ENCODE measurements at regions not wholly inside any gene's neighbourhood (a gene's known extent, or its start where the extent isn't known, plus 50 kb on each side); places are given as distances from the start of the nearest gene placed in this dataset.
"Not testable (repeated sequence)": the region's sequence is repeated elsewhere in the genome, so short reads cannot be mapped to it uniquely, and the experiment has no call there.

GRCh38 chr16:5235119-5235518, 137.5 kb upstream of the EEF2KMT start:
- no peaks in the 10 kb centered on the region for H3K9me3 Mint-ChIP-seq (ENCODE audit: low read depth)

GRCh38 chr16:5234295-5235050, 136.9 kb upstream of the EEF2KMT start:
- H3K36me3 Mint-ChIP-seq, result no peaks in the 10 kb centered on the region
- H3K4me3 Mint-ChIP-seq, result no peak overlapping the region
- no peak overlapping the region for H3K27ac Mint-ChIP-seq
- no peaks in the 10 kb centered on the region for H3K9me3 Mint-ChIP-seq (ENCODE audit: low read depth)
- peaks cover 4% of the 10 kb centered on the region for H3K4me1 Mint-ChIP-seq (ENCODE audit: low read depth)
- peaks cover 36% of the 10 kb centered on the region for H3K27me3 Mint-ChIP-seq

More at GRCh38 chr16:5235119-5235518, 137.5 kb upstream of the EEF2KMT start:
- Mint-ChIP-seq H3K36me3 (no peaks in the 10 kb centered on the region), H3K27me3 (peaks cover 34% of the 10 kb centered on the region), H3K27ac (no peak overlapping the region), H3K4me1 (ENCODE audit: low read depth) (peaks cover 4% of the 10 kb centered on the region), H3K4me3 (no peak overlapping the region)

- Mint-ChIP-seq H3K27ac (no peak overlapping the region), H3K9me3 (ENCODE audit: low read depth) (no peaks in the 10 kb centered on the region), H3K36me3 (no peaks in the 10 kb centered on the region), H3K4me1 (ENCODE audit: low read depth) (no peaks in the 10 kb centered on the region), H3K4me3 (no peak overlapping the region), H3K27me3 (peaks cover 35% of the 10 kb centered on the region)
Observed at GRCh38 chr16:5231246-5231759, 133.7 kb upstream of the EEF2KMT start.

- no peaks in the 10 kb centered on the region for H3K36me3 Mint-ChIP-seq
- H3K4me1 Mint-ChIP-seq (ENCODE audit: low read depth), result no peaks in the 10 kb centered on the region
- H3K9me3 Mint-ChIP-seq (ENCODE audit: low read depth), result no peaks in the 10 kb centered on the region
- no peak overlapping the region for H3K4me3 Mint-ChIP-seq
- peaks cover 33% of the 10 kb centered on the region for H3K27me3 Mint-ChIP-seq
- H3K27ac Mint-ChIP-seq, result no peak overlapping the region
Observed at GRCh38 chr16:5228369-5228768, 130.8 kb upstream of the EEF2KMT start.

- Mint-ChIP-seq H3K27ac (no peak overlapping the region), H3K4me3 (no peak overlapping the region), H3K27me3 (peaks cover 22% of the 10 kb centered on the region)
Observed at GRCh38 chr16:5225931-5226655, 128.5 kb upstream of the EEF2KMT start.

GRCh38 chr16:5222761-5223160, 125.2 kb upstream of the EEF2KMT start:
- Mint-ChIP-seq H3K36me3 (no peaks in the 10 kb centered on the region), H3K4me1 (ENCODE audit: low read depth) (no peaks in the 10 kb centered on the region), H3K4me3 (no peak overlapping the region), H3K27ac (no peak overlapping the region), H3K9me3 (ENCODE audit: low read depth) (no peaks in the 10 kb centered on the region), H3K27me3 (peaks cover 20% of the 10 kb centered on the region)

More at GRCh38 chr16:5225931-5226655, 128.5 kb upstream of the EEF2KMT start:
- Mint-ChIP-seq H3K4me1 (ENCODE audit: low read depth) (no peaks in the 10 kb centered on the region), H3K9me3 (ENCODE audit: low read depth) (no peaks in the 10 kb centered on the region), H3K36me3 (no peaks in the 10 kb centered on the region)

- H3K9me3 Mint-ChIP-seq (ENCODE audit: low read depth); H3K36me3 Mint-ChIP-seq; H3K4me1 Mint-ChIP-seq (ENCODE audit: low read depth); H3K27ac Mint-ChIP-seq; H3K4me3 Mint-ChIP-seq: not testable (repeated sequence)
- peaks cover 18% of the 10 kb centered on the region for H3K27me3 Mint-ChIP-seq
Observed at GRCh38 chr16:5221831-5222230, 124.2 kb upstream of the EEF2KMT start.

GRCh38 chr16:5220705-5221104, 123.1 kb upstream of the EEF2KMT start:
- Mint-ChIP-seq H3K27me3 (peaks cover 16% of the 10 kb centered on the region), H3K4me3 (no peak overlapping the region), H3K9me3 (ENCODE audit: low read depth) (no peaks in the 10 kb centered on the region), H3K36me3 (no peaks in the 10 kb centered on the region), H3K27ac (no peak overlapping the region), H3K4me1 (ENCODE audit: low read depth) (no peaks in the 10 kb centered on the region)

- H3K27me3 Mint-ChIP-seq, result peaks cover 26% of the 10 kb centered on the region
Observed at GRCh38 chr16:5216441-5217080, 119.0 kb upstream of the EEF2KMT start.

GRCh38 chr16:5215901-5216300, 118.3 kb upstream of the EEF2KMT start:
- Mint-ChIP-seq H3K27ac (no peak overlapping the region), H3K9me3 (ENCODE audit: low read depth) (no peaks in the 10 kb centered on the region), H3K4me1 (ENCODE audit: low read depth) (no peaks in the 10 kb centered on the region), H3K27me3 (peaks cover 26% of the 10 kb centered on the region), H3K36me3 (no peaks in the 10 kb centered on the region), H3K4me3 (no peak overlapping the region)

More at GRCh38 chr16:5216441-5217080, 119.0 kb upstream of the EEF2KMT start:
- Mint-ChIP-seq H3K4me1 (ENCODE audit: low read depth) (no peaks in the 10 kb centered on the region), H3K36me3 (no peaks in the 10 kb centered on the region), H3K4me3 (no peak overlapping the region), H3K9me3 (ENCODE audit: low read depth) (no peaks in the 10 kb centered on the region), H3K27ac (no peak overlapping the region)

- Mint-ChIP-seq H3K4me1 (ENCODE audit: low read depth) (peaks cover 4% of the 10 kb centered on the region), H3K9me3 (ENCODE audit: low read depth) (no peaks in the 10 kb centered on the region), H3K27me3 (peaks cover 32% of the 10 kb centered on the region), H3K36me3 (no peaks in the 10 kb centered on the region), H3K4me3 (no peak overlapping the region), H3K27ac (no peak overlapping the region)
Observed at GRCh38 chr16:5214466-5214865, 116.9 kb upstream of the EEF2KMT start.

- H3K27ac Mint-ChIP-seq; H3K4me1 Mint-ChIP-seq (ENCODE audit: low read depth); H3K9me3 Mint-ChIP-seq (ENCODE audit: low read depth); H3K4me3 Mint-ChIP-seq; H3K36me3 Mint-ChIP-seq: not testable (repeated sequence)
- peaks cover 21% of the 10 kb centered on the region for H3K27me3 Mint-ChIP-seq
Observed at GRCh38 chr16:5212501-5212900, 114.9 kb upstream of the EEF2KMT start.

- H3K4me1 Mint-ChIP-seq (ENCODE audit: low read depth); H3K9me3 Mint-ChIP-seq (ENCODE audit: low read depth); H3K36me3 Mint-ChIP-seq; H3K27ac Mint-ChIP-seq; H3K4me3 Mint-ChIP-seq; H3K27me3 Mint-ChIP-seq: not testable (repeated sequence)
Observed at GRCh38 chr16:5207862-5208498, 110.4 kb upstream of the EEF2KMT start.

GRCh38 chr16:5207001-5207523, 109.5 kb upstream of the EEF2KMT start:
- peaks cover 4% of the 10 kb centered on the region for H3K4me1 Mint-ChIP-seq (ENCODE audit: low read depth)
- peaks cover 4% of the 10 kb centered on the region for H3K9me3 Mint-ChIP-seq (ENCODE audit: low read depth)
- H3K36me3 Mint-ChIP-seq, result no peaks in the 10 kb centered on the region
- no peak overlapping the region for H3K27ac Mint-ChIP-seq
- peaks cover 7% of the 10 kb centered on the region for H3K27me3 Mint-ChIP-seq
- no peak overlapping the region for H3K4me3 Mint-ChIP-seq
